ENCODE measurements at regions not wholly inside any gene's neighbourhood (a gene's known extent, or its start where the extent isn't known, plus 50 kb on each side); places are given as distances from the start of the nearest gene placed in this dataset.

DNA sequence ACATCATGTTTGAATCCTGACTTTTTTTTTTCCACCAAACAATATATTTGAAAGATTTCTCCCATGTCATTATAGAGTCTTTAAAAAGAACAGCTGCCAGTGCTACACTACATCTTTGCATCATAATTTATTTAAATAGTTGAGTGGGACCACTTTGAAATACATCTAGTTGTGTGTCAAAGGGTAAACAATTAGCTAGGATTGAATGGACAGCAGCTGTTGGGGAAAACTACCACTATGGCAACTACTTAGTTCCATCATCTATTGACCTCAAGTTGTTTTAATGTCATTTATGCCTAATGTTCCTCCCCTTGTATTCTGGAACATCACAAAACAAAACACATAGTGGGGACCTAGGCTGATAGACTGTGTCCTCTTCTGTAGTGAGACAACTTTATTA lies 985.1 kb downstream of the SORCS1 start:
- TF ChIP-seq, protein P1, sequence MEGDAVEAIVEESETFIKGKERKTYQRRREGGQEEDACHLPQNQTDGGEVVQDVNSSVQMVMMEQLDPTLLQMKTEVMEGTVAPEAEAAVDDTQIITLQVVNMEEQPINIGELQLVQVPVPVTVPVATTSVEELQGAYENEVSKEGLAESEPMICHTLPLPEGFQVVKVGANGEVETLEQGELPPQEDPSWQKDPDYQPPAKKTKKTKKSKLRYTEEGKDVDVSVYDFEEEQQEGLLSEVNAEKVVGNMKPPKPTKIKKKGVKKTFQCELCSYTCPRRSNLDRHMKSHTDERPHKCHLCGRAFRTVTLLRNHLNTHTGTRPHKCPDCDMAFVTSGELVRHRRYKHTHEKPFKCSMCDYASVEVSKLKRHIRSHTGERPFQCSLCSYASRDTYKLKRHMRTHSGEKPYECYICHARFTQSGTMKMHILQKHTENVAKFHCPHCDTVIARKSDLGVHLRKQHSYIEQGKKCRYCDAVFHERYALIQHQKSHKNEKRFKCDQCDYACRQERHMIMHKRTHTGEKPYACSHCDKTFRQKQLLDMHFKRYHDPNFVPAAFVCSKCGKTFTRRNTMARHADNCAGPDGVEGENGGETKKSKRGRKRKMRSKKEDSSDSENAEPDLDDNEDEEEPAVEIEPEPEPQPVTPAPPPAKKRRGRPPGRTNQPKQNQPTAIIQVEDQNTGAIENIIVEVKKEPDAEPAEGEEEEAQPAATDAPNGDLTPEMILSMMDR (IDR thresholded peaks at IDR 0.05; ENCODE audit: borderline replicate concordance, insufficient read depth, low read depth, low read length), result no peak

DNA sequence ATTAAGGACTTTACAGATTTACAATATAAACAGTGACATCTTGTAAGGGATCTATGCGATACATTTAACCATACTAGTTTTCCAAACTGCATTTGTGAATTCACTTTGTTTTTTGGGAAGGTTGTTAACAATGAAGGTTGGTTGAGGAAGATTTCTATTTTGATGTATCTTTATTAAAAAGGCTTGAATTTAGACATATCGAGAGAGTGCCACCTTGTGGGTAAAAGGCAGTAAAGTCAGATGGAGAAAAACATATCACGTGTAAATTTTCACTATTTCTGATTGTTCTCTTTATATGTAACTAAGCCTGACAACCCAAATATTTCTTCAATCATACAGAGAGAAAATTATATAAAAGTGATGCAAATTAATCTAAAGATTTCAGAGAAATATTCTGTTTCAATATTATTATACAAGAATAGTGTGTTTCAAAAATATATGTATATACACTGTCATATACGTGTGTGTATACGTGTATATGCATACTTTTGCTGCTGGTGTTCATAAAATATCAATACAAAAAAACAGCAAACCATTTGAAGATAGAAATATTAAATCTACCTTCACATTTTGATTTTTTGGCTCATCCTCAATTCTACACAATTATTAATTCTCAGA lies 988.6 kb downstream of the SORCS1 start:
- TF ChIP-seq, protein P1 (IDR thresholded peaks at IDR 0.05; ENCODE audit: borderline replicate concordance, insufficient read depth, low read depth, low read length), result 0 out of 2 replicates have a peak, but pooled peaks have one; percentile 22
- H3K4me3 ChIP-seq (ENCODE audit: low read depth, low read length), result no peak overlapping the region

More for the DNA sequence above, 985.1 kb downstream of the SORCS1 start:
- H3K4me3 ChIP-seq (ENCODE audit: low read depth, low read length), result no peak overlapping the region

DNA sequence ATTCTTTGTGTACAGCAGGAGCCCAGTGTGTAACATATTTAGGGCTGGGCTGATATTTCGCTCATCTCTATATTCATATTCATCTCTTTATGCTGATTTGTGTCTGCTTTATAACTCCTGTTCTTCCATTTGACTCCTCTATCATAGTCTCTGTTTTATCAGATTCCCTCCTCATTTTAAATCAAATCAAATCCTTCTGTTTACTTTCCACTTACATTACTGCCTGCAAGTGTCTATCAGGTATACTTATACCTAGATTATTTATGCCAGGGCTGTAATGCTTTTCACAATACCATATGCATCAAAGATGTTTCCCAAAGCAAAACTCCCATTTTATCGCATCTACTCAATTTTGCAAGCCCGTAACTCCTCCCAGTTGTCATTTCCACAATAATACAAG lies 990.7 kb downstream of the SORCS1 start:
- H3K4me3 ChIP-seq (ENCODE audit: low read depth, low read length), result no peak overlapping the region
- TF ChIP-seq, protein P1 (IDR thresholded peaks at IDR 0.05; ENCODE audit: borderline replicate concordance, insufficient read depth, low read depth, low read length), result no peak

DNA sequence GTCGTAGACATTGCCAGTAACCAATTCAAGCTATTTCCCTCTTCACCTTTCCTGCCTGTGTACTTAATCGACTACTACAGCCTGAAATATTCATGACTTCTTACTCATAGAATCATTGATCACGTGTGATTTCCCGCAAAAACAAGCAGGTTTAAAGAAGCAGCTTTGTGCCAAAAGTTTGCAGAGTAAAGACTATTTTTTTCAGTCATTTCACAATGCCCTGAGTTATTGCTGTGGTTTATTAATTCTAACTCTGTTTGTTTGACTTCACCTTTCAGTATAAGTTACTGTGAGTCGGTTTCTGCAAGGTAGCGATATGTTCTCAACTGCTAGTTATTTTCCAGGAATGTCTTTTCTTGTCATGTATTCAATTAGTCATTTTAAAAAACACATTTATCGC lies 995.3 kb downstream of the SORCS1 start:
- no peak overlapping the region for H3K4me3 ChIP-seq (ENCODE audit: low read depth, low read length)
- TF ChIP-seq, protein P1 (IDR thresholded peaks at IDR 0.05; ENCODE audit: borderline replicate concordance, insufficient read depth, low read depth, low read length), result no peak

DNA sequence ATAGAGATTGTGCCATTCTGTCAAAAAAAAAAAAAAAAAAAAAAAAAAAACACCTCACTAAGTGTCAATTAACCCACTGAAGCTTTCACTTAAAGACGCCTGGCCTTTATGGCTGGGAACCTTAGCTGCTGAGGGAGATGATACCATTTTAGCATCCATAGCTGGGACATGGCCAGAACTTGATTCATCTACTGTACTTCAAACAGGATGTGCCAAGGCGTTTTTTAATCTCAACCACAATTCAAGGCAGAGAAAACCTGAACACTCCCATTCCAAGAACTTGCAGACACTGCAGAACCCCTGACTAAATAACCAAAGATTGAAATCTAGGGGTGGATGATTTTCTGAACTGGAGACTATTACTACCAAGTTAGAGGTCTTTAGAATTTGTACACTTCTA lies 996.6 kb downstream of the SORCS1 start:
- TF ChIP-seq, protein P1 (IDR thresholded peaks at IDR 0.05; ENCODE audit: borderline replicate concordance, insufficient read depth, low read depth, low read length), result no peak
- no peak overlapping the region for H3K4me3 ChIP-seq (ENCODE audit: low read depth, low read length)

DNA sequence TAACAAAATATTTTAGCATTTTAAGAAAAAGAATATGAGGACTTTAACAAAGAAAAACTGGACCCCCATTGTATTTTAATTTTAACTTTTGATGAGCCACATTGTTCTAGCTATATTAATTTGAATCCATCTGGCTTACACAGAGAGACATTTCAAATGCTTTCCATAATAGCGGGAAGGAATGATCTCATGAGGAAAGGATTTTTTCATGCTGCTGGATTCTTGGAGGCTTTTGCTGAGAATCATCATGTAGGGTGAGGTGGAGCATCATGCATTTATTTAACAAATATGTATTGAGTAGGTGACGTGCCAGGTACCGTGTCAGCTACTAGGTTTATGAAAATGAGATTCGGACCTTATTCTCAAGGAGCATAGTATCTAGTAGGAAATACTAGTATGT lies 1006.3 kb downstream of the SORCS1 start:
- H3K4me3 ChIP-seq (ENCODE audit: low read depth, low read length), result no peak overlapping the region
- TF ChIP-seq, protein P1 (IDR thresholded peaks at IDR 0.05; ENCODE audit: borderline replicate concordance, insufficient read depth, low read depth, low read length), result no peak

DNA sequence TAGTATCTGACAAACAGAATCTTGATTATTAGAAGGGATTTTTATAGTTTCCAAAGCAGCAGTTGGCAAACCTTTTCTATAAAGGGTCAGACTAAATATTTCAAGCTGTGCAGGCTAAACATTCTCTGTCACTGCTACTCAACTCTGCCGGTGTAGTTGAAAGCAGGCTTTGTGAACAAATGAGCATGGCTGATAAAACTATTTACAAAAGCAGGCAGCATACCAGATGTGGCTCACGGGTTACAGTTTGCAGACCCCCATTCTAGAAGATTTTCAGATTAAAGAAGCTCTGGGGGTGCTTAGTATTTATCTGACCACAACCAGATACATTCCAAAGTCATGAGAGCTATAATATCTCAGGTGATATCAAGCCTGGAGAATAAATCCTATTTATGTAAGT lies 1017.5 kb downstream of the SORCS1 start:
- no peak overlapping the region for H3K4me3 ChIP-seq (ENCODE audit: low read depth, low read length)
- TF ChIP-seq, protein P1 (IDR thresholded peaks at IDR 0.05; ENCODE audit: borderline replicate concordance, insufficient read depth, low read depth, low read length), result no peak

All from GM12875 (cell line).